ENCODE measurements at regions not wholly inside any gene's neighbourhood (a gene's known extent, or its start where the extent isn't known, plus 50 kb on each side); places are given as distances from the start of the nearest gene placed in this dataset.

DNA sequence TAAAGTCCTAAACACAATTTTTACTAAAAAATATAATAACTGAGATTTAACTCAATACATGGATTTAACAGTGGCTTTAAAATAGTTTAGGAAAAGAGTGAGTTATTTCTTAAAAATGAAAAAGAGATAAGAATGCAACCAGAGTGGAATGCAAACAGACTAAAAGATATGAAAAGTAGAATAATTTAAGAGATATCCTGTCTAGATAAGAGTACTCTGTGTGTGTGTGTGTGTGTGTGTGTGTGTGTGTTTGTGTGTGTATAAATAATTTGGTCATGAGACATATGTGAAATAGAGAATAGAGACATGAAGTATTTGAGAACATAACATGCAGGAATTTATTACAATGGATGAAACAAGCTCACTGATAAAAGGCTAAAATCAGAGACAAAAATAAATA, 986.9 kb upstream of the CHORDC1 start:
- TF ChIP-seq, protein P1, sequence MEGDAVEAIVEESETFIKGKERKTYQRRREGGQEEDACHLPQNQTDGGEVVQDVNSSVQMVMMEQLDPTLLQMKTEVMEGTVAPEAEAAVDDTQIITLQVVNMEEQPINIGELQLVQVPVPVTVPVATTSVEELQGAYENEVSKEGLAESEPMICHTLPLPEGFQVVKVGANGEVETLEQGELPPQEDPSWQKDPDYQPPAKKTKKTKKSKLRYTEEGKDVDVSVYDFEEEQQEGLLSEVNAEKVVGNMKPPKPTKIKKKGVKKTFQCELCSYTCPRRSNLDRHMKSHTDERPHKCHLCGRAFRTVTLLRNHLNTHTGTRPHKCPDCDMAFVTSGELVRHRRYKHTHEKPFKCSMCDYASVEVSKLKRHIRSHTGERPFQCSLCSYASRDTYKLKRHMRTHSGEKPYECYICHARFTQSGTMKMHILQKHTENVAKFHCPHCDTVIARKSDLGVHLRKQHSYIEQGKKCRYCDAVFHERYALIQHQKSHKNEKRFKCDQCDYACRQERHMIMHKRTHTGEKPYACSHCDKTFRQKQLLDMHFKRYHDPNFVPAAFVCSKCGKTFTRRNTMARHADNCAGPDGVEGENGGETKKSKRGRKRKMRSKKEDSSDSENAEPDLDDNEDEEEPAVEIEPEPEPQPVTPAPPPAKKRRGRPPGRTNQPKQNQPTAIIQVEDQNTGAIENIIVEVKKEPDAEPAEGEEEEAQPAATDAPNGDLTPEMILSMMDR (IDR thresholded peaks at IDR 0.05): no peak
- TF ChIP-seq POLR2AphosphoS5 (IDR thresholded peaks at IDR 0.05; ENCODE audit: low read depth, low read length): no peak
- TF ChIP-seq, protein P2, sequence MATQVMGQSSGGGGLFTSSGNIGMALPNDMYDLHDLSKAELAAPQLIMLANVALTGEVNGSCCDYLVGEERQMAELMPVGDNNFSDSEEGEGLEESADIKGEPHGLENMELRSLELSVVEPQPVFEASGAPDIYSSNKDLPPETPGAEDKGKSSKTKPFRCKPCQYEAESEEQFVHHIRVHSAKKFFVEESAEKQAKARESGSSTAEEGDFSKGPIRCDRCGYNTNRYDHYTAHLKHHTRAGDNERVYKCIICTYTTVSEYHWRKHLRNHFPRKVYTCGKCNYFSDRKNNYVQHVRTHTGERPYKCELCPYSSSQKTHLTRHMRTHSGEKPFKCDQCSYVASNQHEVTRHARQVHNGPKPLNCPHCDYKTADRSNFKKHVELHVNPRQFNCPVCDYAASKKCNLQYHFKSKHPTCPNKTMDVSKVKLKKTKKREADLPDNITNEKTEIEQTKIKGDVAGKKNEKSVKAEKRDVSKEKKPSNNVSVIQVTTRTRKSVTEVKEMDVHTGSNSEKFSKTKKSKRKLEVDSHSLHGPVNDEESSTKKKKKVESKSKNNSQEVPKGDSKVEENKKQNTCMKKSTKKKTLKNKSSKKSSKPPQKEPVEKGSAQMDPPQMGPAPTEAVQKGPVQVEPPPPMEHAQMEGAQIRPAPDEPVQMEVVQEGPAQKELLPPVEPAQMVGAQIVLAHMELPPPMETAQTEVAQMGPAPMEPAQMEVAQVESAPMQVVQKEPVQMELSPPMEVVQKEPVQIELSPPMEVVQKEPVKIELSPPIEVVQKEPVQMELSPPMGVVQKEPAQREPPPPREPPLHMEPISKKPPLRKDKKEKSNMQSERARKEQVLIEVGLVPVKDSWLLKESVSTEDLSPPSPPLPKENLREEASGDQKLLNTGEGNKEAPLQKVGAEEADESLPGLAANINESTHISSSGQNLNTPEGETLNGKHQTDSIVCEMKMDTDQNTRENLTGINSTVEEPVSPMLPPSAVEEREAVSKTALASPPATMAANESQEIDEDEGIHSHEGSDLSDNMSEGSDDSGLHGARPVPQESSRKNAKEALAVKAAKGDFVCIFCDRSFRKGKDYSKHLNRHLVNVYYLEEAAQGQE (IDR thresholded peaks at IDR 0.05; ENCODE audit: insufficient read depth in 1 of 2, low read depth in 2 of 2, low read length in 1 of 2): no peak
